Activated CD8-positive, alpha-beta memory T cell treated with anti-CD3 and anti-CD28 coated beads, Interleukin-2, amount 50 U/mL, for 1 hour (primary cell): ENCODE measurements at regions not wholly inside any gene's neighbourhood (a gene's known extent, or its start where the extent isn't known, plus 50 kb on each side); places are given as distances from the start of the nearest gene placed in this dataset.

Source experiments
- DNase-seq: peaks from one replicate; pipeline ENCODE4 v3.0.0-alpha.2; 2020; ENCODE audit errors: extremely low read depth

- no peak for DNase-seq
These were observed 551.5 kb upstream of the ATP2B1 start for GRCh38 chr12:90260136-90260535.

DNA sequence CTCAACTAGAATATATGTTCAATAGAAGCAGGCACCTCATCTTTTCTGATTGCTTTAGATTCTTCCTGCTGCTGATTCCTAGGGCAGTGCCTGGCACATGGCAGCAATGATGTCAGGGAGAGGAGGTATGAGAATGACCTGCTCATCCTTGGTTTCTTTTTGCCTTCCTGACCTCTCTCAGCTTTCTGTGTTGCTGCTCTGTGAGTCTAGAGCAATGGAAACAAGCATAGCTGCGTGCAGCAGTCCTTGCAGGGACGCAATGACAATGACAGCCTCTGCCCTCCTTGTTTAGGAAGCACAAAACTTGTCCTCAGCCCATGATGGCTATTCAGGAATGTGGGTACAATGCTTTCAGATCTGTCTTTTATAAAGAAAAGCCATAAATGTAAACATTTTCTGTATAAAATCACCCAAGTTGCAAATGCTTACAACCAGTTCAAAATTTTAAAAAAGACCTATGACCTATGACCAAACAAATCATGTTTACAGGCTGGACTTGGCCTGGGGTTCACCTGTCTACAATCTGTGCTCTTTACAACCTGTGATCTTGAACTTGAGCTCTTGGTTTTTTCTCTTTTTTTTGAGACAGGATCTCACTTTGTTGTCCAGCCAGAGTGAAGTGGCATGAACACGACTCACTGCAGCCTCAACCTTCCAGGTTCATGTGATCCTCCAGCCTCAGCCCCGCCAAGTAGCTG lies 549.4 kb upstream of the ATP2B1 start:
- DNase-seq = no peak

DNA sequence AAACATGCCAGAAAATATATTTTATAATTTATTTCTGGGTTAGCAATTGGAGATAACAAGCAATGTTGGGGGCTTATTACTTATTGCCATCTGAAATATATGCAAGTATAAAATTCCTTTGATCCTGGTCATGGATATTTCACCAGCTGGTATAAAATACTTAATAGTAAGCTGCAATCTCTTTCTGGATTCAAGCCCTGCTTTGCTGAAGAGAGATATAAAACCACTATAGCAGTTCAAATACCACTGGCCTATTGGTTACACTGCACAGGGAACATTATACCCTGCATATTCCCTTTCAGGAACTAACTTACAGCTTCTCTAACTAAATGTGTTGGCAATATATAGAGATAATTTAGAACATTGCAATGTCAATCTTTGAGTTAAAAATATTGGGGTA lies 546.2 kb upstream of the ATP2B1 start:
- no peak for DNase-seq

GRCh38 chr12:90253674-90254181 lies 545.1 kb upstream of the ATP2B1 start:
- no peak for DNase-seq

GRCh38 chr12:90253136-90253535 lies 544.5 kb upstream of the ATP2B1 start:
- no peak for DNase-seq

DNA sequence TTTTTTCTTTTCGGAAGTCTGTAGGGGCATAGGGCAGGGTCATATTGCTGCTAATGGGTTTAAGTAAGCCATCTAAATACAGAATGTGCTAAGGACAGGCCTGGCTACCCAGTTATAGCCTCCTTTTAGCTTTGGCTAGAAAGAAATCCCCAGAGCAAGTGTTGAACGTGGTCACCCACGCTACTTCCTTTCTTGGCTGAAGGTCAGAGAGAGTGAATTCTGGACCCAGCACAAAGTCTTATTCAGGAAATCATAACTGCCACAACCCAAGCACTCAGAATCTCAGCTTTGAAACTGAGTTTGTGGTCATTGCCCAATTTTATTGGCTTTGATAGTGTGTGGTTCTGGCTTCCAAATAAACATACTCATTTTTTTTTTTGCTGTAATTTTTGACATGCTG lies 542.1 kb upstream of the ATP2B1 start:
- DNase-seq = no peak

DNA sequence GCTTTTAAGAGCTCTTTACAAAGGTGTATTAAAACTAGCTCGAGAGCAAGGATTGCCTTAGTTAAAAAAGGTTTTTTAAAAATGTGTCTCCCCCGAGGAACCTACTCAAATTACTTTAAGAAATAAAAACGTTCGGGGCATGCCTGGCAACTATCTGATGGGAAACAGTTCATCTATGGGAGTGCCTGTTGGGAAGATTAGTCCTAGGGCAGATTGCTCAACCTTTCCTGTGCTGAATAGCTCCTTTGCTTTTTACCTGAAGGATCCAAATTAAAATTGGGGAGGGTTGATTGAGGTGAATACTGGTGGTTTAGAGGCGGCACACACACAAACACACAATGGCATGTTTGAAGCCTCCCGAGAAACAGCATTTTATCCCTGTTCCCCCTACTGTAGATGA lies 541.4 kb upstream of the ATP2B1 start:
- DNase-seq = no peak

GRCh38 chr12:90246688-90247087 lies 538.0 kb upstream of the ATP2B1 start:
- DNase-seq = no peak

- no peak for DNase-seq
These were observed 536.8 kb upstream of the ATP2B1 start for GRCh38 chr12:90245391-90245790.

DNA sequence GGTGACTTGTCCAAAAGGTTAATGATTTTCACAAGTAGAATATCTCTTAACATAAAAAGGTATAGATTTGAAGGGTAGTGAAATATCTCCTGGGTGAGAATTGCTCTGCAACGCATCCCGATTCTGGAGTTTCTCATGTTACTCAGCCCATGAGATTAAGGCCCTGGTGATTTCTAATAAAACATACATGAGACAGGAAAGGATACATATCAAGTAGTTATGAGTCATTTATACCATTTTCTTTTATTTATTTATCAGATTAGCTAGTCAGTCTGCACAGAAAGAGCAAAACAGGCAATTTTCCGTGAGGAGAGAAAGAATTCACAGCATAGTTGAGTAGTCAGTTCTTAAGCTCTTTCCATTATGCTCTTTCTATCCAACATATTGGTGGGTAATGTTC lies 535.6 kb upstream of the ATP2B1 start:
- DNase-seq = no peak

DNA sequence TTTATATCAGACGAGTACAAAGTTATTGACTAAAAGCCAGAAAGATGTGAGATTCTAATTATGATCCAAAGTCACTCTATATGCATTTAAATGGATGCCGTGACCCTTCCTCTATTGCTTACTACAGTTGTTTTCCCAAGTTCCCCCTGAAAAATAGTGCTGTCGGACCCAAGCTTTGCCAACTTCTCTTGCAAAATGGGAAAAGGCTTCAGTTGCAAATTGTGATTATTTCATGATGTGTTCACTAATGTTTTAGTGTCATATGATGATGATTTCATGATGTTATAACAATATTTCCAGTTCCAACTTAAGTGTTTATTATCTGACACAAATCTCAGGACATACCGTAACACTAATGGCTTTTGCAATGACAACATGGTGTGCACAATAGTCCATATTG lies 534.6 kb upstream of the ATP2B1 start:
- DNase-seq = no peak

DNA sequence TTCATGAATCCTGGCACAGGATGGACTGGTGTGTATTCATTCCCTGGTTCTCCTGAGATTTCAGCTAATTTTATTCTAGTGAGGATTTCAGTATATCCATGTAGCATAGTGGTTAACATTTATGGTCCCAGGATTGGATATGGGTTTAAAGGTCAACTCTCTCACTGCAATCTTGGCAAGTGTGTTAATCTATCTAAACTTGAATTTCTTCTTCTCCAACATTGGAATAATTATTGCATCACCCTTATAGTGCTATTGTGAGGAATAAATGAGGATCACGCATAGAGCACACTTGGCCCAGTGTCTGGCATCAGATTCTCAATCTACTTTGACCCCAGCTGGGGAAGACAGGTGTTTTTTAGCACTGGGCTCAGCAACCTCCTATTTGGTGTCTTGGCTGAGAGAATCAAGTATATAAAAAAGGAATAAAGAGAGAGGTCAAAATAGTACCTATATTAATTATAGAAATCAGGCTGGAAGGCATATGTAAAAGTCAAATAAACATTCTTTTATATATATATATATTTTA lies 531.2 kb upstream of the ATP2B1 start:
- no peak for DNase-seq

GRCh38 chr12:90238663-90239271 lies 530.1 kb upstream of the ATP2B1 start:
- no peak for DNase-seq

GRCh38 chr12:90237841-90238240 lies 529.2 kb upstream of the ATP2B1 start:
- DNase-seq = no peak

DNA sequence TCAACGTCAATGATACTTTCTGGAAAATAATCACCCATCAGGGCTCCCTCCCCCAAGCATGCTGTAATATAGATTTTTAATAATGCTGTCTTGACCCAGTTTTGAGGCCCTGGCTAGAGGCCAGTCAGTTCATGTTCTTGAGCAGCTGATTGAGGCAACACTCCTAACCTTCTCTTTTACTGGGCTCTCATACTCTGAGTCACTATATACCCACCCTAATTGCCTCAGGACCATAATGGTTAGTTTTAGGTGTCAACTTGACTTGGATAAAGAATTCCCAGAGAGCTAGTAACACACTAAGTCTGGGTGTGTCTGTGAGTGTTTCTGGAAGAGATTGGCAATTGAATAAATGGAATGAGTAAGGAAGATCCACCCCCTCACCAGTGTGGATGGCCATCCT lies 527.0 kb upstream of the ATP2B1 start:
- DNase-seq = no peak

DNA sequence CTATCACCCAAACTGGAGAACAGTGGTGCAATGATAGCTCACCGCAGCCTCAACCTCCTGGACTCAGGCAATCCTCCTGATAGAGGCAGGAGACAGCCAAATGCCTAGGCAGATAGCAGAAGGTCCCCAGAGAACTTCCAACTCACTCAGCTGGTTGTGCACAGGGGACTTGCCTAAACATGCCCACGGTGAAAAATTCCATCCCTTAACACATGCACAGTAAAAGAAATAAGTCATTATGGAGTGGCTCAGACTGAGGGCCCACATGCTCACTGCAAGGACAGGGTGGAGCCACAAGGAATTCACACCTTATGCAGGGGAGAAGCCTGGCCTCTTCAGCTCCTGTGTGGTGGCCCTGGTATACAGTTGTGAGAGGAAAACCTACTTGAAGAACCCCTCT lies 525.8 kb upstream of the ATP2B1 start:
- no peak for DNase-seq

GRCh38 chr12:90233168-90234100 lies 524.8 kb upstream of the ATP2B1 start:
- no peak for DNase-seq

DNA sequence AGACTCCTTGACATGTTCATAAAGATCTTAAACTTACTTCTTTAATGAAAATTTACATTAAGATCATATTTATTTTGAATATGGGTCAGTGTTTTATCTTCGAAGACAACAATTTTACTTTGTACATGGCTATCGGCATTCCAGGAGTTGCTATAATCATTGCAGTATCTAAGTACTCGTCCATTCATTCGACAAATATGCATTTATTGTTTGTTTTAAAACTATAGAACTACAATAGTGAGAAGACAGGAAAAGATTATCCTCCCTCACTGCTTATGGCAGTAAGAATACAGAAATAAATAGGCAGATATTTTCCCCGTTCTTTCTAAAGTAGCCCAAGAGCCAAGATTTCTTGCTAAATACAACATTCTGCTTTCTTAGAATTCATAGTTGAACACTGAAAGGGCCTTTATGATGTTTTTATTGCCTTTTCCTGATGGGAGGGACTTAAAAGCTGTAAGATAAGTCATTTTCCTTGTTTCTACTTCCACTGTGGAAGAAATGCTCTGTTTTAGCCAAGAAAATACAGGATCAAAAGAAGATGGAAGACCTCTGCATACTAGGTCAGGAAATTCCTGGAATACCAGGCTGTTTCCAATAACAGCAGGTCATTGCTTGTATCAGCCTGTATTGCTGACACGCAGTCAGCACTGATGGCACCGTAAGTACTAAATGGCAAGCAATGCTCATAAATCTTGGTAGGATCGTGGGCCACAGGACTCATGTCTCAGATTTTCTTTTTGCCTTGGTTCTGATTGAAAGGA lies 521.0 kb upstream of the ATP2B1 start:
- no peak for DNase-seq

DNA sequence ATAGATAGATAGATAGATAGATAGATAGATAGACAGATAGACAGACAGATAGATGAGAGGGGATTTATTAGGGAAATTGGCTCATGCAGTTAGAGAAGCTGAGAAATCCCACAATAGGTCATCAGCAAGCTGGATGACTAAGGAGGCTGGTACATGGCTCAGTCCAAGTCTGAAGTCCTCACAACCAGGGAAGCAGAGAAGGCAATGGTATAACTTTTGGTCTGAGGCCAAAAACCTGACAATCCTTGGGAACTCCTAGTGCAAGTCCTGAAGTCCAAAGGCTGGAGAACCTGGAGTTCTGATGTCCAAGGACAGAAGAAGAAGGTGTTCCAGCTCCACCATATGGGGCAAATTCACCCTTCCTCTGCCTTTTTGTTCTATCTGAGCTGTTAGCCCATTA lies 517.6 kb upstream of the ATP2B1 start:
- DNase-seq = no peak

DNA sequence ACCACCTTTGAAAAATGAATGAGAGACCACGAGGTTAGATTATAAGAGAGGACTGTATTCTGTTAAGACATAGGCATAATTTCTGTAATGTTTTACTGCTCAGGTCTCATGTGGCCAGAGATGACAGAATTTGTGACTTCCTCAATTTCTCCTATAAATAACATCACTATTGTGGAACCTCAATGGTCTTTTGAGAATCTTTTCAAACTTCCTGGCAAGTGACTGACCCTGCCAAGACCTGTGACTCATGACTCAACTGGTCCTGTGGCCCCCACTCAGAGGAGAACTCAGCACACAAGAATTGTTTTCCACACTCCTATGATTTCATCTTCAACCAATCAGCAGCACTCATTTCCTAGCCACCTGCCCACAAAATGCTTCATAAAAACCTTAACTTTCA lies 508.2 kb upstream of the ATP2B1 start:
- DNase-seq = no peak

DNA sequence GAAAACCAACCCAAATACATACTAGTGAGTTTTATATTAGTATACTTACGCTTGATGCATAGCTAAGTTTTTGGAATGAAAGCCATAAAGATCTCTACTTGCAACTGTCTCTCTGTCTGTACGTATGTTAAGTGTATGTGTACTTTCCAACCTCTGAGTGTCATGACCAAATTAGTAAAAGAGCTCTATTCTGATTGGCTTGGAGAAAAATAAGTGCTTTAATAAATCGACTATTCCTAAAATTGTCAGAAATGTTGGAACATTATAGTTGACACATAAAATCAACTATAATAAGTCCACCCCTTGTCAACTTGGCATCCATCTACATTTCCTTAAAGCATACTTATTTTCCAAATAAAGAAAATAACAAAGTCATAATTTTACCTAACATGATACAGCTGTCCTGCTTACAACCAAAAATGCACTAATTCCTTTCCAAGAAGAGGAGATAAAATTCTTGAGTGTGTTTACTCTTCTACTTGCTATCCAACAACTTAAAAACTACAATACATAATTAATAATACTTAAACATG lies 507.4 kb upstream of the ATP2B1 start:
- DNase-seq = no peak
